ENCODE measurements at regions not wholly inside any gene's neighbourhood (a gene's known extent, or its start where the extent isn't known, plus 50 kb on each side); places are given as distances from the start of the nearest gene placed in this dataset.

DNA sequence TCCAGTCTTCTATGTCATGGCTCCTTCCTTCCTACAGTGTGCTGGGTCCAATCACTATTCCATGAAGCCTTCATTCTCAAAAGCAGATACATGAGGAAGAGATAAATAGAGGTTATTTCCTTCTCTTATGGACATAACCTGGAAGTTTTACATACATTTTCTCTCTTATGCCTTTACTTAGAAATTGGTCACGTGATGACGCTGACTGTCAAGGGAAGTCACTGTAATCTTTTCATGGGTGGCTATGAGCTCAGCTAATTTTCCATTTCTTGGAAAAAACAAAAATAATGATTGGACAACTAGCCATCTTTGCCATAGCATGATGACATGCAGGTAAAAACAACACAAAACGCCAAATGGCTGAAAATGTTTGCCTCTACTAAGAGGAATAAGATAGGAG lies 151.6 kb upstream of the PRSS16 start (continued):
- TF ChIP-seq ZBTB4 (CRISPR knock-in tag; IDR thresholded peaks at IDR 0.05; ENCODE audit: borderline replicate concordance) (no peak), NFYC (CRISPR knock-in tag; IDR thresholded peaks at IDR 0.05) (no peak), AGO2 (optimal IDR thresholded peaks at IDR 0.05; ENCODE audit: low read depth, low read length) (no peak), ZNF619 (CRISPR knock-in tag; IDR thresholded peaks at IDR 0.05) (no peak), CHD4 (IDR thresholded peaks at IDR 0.05; ENCODE audit: borderline replicate concordance, low read length) (no peak), ZNF232 (CRISPR knock-in tag; IDR thresholded peaks at IDR 0.05; ENCODE audit: borderline replicate concordance) (no peak)

GRCh38 chr6:27096834-27097511 lies 150.5 kb upstream of the PRSS16 start:
- POLR2A ChIA-PET = no interaction called here
- TF ChIP-seq, protein P1, sequence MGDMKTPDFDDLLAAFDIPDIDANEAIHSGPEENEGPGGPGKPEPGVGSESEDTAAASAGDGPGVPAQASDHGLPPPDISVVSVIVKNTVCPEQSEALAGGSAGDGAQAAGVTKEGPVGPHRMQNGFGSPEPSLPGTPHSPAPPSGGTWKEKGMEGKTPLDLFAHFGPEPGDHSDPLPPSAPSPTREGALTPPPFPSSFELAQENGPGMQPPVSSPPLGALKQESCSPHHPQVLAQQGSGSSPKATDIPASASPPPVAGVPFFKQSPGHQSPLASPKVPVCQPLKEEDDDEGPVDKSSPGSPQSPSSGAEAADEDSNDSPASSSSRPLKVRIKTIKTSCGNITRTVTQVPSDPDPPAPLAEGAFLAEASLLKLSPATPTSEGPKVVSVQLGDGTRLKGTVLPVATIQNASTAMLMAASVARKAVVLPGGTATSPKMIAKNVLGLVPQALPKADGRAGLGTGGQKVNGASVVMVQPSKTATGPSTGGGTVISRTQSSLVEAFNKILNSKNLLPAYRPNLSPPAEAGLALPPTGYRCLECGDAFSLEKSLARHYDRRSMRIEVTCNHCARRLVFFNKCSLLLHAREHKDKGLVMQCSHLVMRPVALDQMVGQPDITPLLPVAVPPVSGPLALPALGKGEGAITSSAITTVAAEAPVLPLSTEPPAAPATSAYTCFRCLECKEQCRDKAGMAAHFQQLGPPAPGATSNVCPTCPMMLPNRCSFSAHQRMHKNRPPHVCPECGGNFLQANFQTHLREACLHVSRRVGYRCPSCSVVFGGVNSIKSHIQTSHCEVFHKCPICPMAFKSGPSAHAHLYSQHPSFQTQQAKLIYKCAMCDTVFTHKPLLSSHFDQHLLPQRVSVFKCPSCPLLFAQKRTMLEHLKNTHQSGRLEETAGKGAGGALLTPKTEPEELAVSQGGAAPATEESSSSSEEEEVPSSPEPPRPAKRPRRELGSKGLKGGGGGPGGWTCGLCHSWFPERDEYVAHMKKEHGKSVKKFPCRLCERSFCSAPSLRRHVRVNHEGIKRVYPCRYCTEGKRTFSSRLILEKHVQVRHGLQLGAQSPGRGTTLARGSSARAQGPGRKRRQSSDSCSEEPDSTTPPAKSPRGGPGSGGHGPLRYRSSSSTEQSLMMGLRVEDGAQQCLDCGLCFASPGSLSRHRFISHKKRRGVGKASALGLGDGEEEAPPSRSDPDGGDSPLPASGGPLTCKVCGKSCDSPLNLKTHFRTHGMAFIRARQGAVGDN (CRISPR knock-in tag; IDR thresholded peaks at IDR 0.05) = 0 out of 2 replicates have a peak, but pooled peaks have one; percentile 18
- TF ChIP-seq SP140L (CRISPR knock-in tag; IDR thresholded peaks at IDR 0.05; ENCODE audit: borderline replicate concordance) = no peak
- intact Hi-C loops (cut with micrococcal nuclease; ENCODE audit: unreplicated experiment) (no loop called here), in situ Hi-C loops (cut with HindIII; ENCODE audit: extremely low pct_ligation_motif_present, low pct_unique_long_range_greater_than_20kb) (no loop called here)
- BruUV-seq (replicated peaks) = no TSS peak
- no peaks in the 10 kb centered on the region for H3K79me2 ChIP-seq (ENCODE audit: insufficient read depth, low read length)
- H4K20me1 ChIP-seq (ENCODE audit: insufficient read depth, low read length) = no peaks in the 10 kb centered on the region
- DNase-seq (ENCODE audit: low spot score) (no peak), FAIRE-seq (no peak), ATAC-seq (no peak)
- no peaks in the 10 kb centered on the region for H3K9me3 ChIP-seq (ENCODE audit: low read length)
- no peak overlapping the region for H2AFZ ChIP-seq (ENCODE audit: low read length)
- H3K27ac ChIP-seq (ENCODE audit: extremely low read length, insufficient read depth, low read length) = no peak overlapping the region
- no peaks in the 10 kb centered on the region for H3K36me3 ChIP-seq (replicated peaks in 1 of 2; ENCODE audit: control insufficient read depth in 1 of 2, insufficient read depth in 2 of 2, low read length in 2 of 2)
- peaks cover 3 to 16% of the 10 kb centered on the region in 2 experiments; a peak in 4 of 5 replicates for H3K27me3 ChIP-seq (ENCODE audit: control insufficient read depth in 1 of 2, insufficient read depth in 2 of 2, low read length in 2 of 2)
- H3K4me3 ChIP-seq (replicated peaks in 1 of 3; ENCODE audit: insufficient read depth in 1 of 3, low read depth in 2 of 3, low read length in 3 of 3) = peak overlapping the region in 1 of 3 experiments; percentile 17; a peak in 1 of 6 replicates
- peaks cover 8% of the 10 kb centered on the region; the same call in 1 of the 2 replicates for H3K4me1 ChIP-seq (ENCODE audit: insufficient read depth, low read length)
- H3K9ac ChIP-seq (ENCODE audit: insufficient read depth, low read depth, low read length) = no peak overlapping the region
- WGBS (ENCODE audit: low lambda C conversion rate) = 43% methylated on average over 39 of the region's 45 CpGs
- H3K4me2 ChIP-seq (ENCODE audit: low read depth, low read length) = no peak overlapping the region
- CTCF ChIA-PET (ENCODE audit: low intra/inter-chr PET ratio, low total read pairs) = no interaction called here

All from HepG2 (cell line).